ELF-1 (cell line): ENCODE measurements at regions not wholly inside any gene's neighbourhood (a gene's known extent, or its start where the extent isn't known, plus 50 kb on each side); places are given as distances from the start of the nearest gene placed in this dataset.
"Not testable (repeated sequence)": the region's sequence is repeated elsewhere in the genome, so short reads cannot be mapped to it uniquely, and the experiment has no call there.

ENCODE experiments used
- DNase-seq: peaks from one replicate; pipeline ENCODE4 v3.0.0-alpha.2; 2016; ENCODE audit warnings: low read depth, low spot score

DNA sequence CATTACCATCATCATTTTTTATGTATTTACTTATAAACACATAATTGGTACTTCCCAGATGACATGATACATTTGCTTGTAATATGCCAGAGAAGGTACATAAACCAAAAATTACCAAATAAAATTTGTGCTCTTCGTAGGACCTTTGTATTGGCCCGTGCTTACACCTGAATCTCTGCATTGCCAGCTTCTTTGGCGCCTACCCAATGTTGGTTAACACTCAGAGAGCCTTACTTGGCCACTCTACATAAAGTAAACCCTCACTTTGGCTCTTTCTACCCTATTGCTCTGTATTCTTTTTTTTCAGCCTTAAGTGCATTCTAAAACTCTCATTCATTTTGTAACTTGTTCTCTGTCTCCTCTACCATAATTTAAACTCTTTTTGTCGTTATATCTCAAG is 148.1 kb upstream of the ZNF608 start:
- no peak for DNase-seq

DNA sequence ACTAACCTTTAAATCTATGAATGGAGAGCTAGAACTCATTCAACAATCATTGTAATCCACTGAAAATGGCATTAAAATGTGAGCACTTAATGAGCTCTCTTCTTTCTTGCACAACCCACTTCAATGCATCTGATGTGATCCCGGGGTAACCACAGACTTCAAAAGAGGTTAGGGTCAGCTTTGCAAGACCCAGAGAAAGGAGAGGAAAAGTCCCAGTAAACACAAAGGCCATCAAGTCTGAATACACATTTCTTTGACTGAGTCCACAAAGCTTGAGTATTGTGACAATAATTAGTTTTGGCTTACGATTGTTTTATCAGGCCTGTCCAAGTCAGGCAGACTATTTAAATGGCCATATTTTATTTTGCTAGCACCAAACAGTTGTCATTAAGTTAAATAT is 148.8 kb upstream of the ZNF608 start:
- no peak for DNase-seq

DNA sequence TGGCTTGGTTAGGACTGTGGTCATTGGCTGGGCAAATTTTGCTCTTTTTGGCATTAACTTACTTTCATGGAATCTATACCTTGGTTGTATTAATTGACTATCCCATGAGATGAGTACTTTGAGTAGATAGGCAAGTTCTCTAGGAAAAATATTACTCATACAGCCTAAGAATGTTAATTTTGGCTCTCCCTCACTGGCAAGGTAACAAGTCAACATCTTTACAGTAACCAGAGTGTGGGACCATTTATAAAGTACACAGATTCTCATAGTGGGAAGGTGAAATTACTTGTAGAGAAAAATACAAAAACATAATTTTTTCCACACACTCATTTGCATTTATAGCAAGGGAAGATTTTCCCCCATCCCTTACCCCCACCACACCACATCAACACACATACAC is 154.6 kb upstream of the ZNF608 start:
- DNase-seq, result no peak

DNA sequence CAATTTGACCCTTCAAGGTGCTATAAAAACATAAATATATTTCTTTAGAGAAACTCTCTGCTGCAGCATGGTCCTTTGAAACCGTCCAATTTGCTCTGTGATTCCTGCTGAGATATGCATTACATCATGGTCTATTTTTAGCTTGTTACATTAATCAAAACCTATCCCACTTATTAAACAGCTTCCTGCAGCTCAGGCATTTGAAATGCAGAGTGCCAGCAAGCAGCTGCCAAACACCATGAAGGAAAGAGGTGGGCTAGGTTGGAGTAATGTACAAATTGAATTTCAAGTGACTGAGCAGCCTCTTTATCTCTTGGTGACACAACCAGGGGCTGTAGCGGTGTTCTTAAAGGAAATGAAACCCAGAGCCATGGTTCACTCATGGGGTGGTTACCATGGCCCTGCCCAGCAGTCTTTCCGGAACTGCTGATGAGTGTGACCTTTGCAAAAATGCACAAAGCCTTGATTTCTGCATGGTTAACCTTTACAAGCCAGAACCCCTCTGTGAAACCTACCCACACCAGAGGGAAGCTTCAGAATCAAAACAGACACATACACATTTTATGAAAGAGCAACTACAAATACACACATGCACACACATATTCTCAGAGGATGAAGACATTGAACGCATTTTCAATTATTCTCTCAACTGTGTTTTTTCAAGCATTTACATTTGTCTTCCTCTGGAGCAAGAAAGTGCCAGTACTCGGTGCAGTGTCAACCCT is 155.8 kb upstream of the ZNF608 start:
- peak; percentile 35 for DNase-seq

DNA sequence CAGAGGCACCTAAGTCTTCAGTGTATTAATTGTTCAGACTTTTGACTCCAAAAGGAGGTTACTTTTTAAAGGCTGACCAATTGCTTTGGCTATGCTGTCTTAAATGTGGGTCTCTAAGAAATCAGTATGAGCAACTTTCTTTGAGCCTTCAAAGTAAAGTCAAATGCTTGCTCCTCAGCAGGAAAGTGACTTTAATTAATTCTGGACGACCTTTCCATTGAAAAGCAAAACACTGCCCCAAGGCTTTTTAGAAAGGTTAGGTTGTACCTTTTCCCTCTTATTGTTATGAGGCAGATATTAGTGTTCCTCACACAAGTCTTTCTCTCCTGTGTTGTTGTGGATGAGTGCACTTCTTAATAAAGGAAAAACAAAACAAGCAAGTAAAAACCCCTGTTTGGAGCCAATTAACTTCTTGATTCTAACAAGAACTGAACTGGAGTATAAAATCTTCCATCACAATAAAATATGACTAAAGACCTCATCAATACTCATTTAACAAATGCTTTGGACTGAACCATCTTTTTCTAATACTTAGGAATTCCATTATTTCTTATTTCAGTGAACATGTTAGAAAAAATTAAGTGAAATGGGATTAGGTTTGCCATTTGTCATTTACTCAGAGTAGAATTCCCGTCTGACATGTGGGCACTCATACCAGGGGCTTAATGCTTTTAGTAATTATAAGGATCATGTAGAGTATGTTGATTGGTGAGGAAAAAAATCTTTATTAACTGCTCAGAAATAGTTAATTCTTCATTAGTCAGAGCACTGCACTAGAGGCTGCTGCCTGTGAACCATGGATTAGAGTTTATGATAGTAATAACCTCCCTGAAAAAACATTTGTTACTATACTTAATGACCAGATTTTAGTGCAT is 159.1 kb upstream of the ZNF608 start:
- peak; percentile 34 for DNase-seq

DNA sequence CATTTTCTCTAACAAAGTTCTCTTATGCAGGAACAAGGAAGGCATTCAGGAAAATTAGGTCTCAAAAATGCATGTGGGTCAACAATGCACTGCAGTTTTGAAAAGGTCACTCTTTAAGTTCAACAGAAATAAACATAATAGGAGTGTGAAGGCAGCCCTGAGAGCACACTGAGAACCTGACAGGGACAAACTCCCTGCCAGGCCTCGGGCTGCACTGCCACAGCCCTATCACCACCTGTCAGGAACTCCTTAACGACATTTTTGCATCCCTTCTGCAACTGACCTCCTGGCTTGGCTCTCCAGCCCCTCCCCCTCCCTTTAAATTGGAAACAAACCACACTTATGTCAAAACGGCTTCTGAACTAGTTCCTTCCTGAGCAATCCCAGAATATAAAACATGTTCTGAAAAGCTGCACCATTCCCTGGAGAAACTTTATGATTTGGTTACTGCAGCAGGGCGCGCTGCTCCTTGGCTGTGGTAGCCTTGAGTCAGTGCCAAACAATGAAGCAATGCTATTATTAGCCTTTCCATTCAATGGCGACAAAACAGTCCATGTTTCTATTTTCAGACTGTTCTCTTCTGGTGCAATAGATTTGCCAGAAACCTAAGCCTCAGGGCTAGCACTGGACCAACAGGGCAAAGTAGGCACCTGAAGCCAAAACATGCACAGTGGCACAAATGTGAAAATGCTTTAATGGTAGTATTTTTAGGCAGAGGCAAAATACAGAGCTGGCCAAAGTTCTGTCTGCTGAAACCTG is 160.1 kb upstream of the ZNF608 start:
- DNase-seq, result peak; percentile 77

- no peak for DNase-seq
Observed at GRCh38 chr5:124907098-124907644, 160.7 kb upstream of the ZNF608 start.

- DNase-seq, result no peak
Observed at GRCh38 chr5:124908581-124909451, 162.4 kb upstream of the ZNF608 start.

DNA sequence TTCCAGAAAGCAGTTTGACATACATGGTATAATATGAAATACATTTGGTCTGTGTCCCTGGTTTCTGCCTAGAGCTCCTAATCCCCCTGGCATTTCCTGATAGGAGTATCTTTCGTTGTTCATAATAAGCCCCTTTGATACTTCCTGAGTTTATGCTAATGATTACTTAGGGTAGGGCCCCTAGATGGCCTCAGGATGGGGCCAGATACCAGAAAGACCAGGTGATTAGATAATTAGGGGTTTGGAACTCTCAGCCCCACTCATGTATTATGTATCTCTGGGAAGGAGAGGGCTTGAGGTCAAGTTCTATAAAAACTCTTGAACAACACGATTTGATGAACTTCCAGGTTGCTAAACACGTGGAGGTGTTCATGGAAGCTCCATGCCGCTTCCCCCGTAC is 163.3 kb upstream of the ZNF608 start:
- no peak for DNase-seq

DNA sequence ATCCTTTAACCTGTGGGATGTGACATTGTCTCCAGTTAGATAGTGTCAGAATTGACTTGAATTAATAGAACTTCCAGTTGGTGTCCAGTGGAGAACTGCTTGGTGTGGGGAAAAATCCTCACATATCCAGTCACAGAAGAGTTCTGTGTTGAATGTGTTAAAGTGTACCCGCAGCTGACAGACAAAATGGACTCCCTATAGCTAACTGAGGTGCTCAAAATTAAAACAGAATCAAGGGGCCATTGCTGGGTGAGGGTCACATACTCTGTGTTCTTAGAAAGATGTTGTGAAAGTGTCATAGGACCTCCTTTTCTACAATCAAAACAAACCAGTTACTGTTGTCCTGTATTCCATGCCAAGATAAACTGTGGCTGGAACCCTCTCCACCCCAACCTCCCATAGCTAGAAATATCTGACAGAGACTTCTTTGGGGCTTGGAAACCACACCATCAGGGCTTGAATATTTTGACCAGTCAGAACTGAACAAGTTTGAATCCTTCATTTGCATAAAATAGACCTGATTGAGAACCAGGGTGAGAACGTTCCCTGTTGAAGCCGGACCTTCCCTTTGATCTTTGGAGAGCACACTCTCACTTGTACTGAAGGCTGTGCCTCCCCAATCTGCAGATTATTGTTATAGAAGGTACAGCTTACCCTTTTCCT is 164.0 kb upstream of the ZNF608 start:
- no peak for DNase-seq

GRCh38 chr5:124912638-124913328 is 166.3 kb upstream of the ZNF608 start:
- DNase-seq, result no peak

DNA sequence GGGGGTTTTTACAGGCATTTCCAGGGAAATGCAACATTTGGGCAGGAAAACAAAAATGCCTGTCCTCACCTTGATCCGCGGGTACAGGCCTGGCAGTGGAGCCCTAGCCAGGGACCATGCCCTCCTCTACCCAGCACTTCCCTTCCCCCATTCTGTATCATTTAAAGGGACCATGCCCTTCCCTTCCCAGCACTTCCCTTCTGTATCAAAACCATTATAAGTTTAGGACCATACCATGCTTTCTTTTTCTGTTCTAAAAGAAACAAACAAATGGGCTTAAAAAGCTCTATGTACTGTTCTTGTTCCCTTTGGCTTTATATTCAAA is 166.9 kb upstream of the ZNF608 start:
- DNase-seq, result no peak

DNA sequence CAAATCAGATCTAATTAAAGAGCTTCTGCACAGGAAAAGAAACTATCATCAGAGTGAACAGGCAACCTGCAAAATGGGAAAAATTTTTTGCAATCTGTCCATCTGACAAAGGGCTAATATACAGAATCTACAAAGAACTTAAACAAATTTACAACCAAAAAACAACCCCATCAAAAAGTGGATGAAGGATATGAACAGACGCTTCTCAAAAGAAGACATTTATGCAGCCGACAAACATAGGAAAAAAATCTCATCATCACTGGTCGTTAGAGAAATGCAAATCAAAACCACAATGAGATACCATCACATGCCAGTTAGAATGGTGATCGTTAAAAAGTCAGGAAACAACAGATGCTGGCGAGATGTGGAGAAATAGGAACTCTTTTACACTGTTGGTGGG is 169.9 kb upstream of the ZNF608 start:
- not testable (repeated sequence) for DNase-seq

DNA sequence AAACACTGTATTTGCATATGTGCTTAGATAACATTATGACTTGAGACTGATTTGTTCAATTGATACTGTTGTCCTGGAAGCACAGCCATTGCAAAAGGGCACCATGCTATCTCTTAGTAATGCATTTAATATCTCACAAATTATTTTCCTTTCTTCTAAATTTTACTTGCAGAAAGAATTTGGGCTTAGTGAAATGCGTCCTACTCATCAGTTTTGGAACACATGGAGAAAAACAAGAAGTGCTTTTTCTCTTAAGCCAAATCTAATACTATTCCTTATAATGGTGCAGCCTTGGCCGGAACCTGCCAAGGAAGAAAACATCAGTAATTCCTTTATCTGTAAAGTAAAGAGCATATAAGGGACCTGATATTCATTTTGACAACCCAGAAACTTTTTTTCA is 172.2 kb upstream of the ZNF608 start:
- no peak for DNase-seq

GRCh38 chr5:124919076-124919475 is 172.6 kb upstream of the ZNF608 start:
- no peak for DNase-seq

DNA sequence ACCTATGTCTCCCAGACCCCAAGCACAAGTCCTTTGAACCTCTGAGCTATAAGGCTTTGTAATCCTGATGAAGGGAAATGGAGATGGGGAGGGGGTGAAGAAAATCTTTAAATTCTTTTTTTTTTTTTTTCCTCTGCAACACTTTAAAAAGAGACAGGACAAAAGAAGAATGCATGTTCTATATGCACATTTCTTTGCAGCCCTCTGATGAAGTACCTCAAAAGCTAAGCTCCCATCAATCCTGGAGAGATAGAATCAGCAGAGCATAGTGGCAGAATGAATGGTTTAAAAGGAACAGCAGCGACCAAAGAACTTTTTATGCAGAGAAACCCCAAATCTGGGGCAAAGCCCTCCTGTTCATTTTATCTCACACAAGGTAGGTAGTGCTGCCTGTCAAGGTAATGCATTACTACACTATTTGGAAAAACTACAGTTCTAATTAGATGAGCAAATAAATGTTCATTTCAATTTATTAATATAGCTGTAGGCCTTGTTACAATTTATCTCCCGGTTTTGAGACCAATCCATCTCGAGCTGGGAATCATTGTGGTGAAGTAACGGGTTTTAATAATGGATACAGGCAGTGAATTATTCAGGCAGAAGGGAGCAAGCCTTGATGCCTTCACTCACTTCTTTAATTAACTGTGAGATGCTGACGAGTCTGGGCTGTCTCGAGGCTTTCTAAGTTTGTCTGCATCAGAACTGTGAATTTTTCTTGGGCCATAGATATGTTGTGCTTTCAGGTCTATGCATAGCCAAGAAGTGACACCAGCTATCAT is 173.5 kb upstream of the ZNF608 start:
- DNase-seq, result no peak

GRCh38 chr5:124920909-124921666 is 174.6 kb upstream of the ZNF608 start:
- peak; percentile 42 for DNase-seq

DNA sequence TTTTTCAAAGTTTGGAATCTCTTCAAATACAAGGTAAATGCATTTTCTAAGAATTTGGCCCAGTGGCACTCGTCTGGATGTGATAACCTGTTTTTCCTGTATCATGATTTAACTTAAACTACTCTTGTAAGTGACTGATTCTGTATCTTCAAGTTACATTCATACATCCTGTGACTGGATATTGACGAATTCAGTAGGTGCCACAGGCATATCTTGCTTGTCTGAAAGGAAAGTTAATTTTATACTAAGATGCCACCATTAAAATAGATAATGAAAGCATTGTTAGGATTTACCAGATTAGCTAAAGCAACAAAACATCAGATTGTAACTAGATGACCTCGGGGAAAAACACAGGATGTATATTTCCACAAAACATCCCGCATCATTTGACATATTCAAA is 175.3 kb upstream of the ZNF608 start:
- DNase-seq, result no peak
